ENCODE measurements at regions not wholly inside any gene's neighbourhood (a gene's known extent, or its start where the extent isn't known, plus 50 kb on each side); places are given as distances from the start of the nearest gene placed in this dataset.
"Not testable (repeated sequence)": the region's sequence is repeated elsewhere in the genome, so short reads cannot be mapped to it uniquely, and the experiment has no call there.

DNA sequence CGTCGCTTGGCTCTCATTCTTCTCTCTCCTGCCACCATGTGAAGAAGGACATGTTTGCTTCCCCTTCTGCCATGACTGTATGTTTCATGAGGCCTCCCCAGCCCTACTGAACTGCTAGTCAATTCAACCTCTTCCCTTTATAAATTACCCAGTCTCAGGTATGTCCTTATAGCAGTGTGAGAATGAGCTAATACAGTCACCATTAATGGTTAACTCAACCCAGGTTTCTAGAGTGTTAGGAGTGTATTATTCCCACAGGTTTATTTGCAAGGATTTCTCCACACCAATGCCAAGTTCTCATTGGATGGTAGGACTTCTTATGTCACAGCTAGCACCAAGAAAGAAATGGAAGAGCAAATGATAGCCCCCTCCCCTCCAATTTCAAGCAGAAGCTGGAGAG is 71.9 kb downstream of the DYNAP start:
- DNase-seq (ENCODE audit: low read depth in 2 of 2): no peak

- DNase-seq (ENCODE audit: low read depth in 2 of 2): not testable (repeated sequence)
Measured at GRCh38 chr18:54669701-54670100, 78.7 kb downstream of the DYNAP start.

- DNase-seq (ENCODE audit: low read depth in 2 of 2): peak; percentile 48 to 50
Measured at GRCh38 chr18:54671291-54671881, 80.3 kb downstream of the DYNAP start.

GRCh38 chr18:54672109-54672508 is 81.1 kb downstream of the DYNAP start:
- no peak for DNase-seq (ENCODE audit: low read depth in 2 of 2)

DNA sequence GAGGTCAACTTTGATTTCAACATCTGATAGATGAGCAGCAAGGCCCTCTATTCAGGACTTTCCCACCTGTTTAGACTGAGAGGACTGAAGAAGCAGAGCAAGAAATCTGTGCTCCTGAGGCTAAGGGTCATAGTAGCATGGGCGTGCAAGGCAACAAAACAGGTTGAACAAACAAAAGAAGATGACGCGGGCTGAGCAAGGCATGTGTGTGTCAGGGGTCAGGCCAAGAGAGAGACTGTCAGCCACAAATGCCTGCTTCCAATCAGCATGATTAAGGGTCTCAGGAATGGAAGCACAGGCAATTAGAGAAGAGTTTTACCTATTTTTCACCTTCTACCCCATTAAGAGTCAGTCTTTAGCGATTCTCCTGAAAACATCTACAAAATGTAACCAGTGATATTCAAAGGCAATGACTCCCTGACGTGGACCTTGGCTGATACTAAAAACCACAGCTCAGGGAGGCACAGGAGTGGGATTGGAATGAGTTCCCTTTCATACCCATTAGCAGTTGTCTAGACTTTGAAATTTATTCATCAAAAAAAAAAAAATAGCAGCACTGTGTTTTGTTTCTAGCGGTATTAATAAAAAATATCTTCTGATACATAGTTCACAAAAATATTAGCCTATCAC is 81.9 kb downstream of the DYNAP start:
- DNase-seq (ENCODE audit: low read depth in 2 of 2): no peak

- DNase-seq (ENCODE audit: low read depth in 2 of 2): no peak
Measured at GRCh38 chr18:54673936-54674335, 82.9 kb downstream of the DYNAP start.

DNA sequence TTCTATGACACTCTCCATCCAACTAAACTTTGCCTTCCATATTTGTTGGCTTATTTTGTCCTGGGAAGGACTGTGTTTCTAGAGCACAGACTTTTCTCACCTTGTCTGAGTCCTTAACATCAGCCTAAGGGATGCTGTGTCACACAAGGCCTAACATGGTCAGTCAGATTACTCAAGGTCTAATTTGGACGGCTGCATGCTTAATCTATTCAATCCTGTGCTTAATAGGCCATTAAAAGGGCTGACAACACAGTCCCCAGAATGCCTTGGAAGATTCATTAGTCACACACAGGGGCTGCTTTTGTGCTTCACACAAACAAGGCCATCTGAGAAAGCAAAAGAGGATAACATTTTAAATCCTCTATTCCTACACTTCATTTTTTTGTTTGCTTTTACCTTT is 84.0 kb downstream of the DYNAP start:
- DNase-seq (ENCODE audit: low read depth in 2 of 2): no peak

GRCh38 chr18:54679318-54680149 is 88.5 kb downstream of the DYNAP start:
- DNase-seq (ENCODE audit: low read depth in 2 of 2): peak; percentile 73 to 75

DNA sequence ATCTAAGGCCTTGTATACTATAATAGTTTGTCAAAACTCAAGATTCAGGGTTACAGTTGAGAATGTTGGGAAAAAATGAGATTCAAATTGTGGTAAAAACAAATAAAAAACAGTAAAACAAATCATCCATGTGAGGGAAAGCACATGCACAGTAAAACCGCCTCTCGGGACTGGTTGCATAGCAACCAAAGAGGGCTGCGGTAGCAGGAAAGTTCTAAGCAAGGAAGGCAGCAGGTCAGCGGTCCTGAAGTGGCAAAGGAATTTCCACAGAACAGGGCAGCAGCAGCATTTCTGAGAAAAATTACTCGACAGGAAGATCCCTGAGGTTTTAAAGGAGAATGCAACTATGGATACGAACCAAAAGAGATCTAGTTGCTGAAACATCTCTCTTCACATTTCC is 93.7 kb downstream of the DYNAP start:
- peak in 1 of 2 donors; percentile 21 for DNase-seq (ENCODE audit: low read depth in 2 of 2)

- no peak for DNase-seq (ENCODE audit: low read depth in 2 of 2)
Measured at GRCh38 chr18:54689319-54689718, 98.3 kb downstream of the DYNAP start.

GRCh38 chr18:54690198-54690597 is 99.2 kb downstream of the DYNAP start:
- DNase-seq (ENCODE audit: low read depth in 2 of 2): peak in 1 of 2 donors; percentile 64

DNA sequence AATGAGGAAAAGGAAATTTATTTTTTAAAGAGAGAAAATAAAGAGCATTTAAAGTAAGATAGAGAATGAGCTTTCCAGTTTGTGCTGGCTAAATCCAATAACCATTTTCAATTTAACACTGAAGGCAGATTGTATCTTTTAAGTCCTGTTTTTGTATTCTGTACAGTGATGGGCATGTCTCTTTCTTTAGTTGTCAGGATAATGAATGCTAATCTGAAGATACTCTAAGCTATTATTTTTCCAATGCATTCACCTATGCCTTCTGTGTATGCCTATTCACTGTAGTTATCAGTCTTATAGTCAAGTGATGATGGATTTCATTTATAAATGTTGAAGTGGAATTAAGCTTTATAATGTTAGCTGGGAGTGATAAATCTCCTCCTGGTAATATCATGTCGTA is 101.4 kb downstream of the DYNAP start:
- DNase-seq (ENCODE audit: low read depth in 2 of 2): no peak

DNA sequence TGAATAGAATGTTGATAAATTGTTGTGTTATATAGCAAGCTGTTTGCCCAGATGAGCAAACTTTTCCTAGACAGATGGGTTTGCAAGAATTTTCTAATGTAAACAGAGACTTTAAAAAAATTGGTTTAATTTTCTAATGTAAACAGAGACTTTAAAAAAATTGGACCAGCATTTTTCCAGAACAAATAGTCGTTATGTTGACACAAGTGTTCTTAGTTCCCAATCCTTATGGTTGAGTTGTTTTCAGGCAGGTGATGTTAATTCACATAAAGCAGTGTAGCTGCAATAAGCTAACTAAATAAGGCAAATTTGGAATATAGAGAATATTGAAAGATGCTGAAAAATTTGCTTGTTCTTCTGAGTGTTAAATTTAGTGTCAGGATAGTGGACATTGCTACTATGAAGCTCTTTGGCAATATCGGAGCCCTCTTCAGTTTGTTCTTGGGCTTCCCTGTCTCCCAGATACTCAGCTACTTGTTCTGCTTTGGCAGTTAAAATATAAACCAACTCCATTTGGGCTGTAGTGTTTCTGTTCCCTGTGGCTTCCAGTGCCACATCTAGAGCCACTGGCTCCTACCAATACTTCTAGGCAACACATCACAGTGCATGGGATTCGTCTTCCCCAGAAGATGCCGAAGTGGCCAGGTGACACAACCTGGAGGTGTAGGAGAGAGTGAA is 105.7 kb downstream of the DYNAP start:
- no peak for DNase-seq (ENCODE audit: low read depth in 2 of 2)

DNA sequence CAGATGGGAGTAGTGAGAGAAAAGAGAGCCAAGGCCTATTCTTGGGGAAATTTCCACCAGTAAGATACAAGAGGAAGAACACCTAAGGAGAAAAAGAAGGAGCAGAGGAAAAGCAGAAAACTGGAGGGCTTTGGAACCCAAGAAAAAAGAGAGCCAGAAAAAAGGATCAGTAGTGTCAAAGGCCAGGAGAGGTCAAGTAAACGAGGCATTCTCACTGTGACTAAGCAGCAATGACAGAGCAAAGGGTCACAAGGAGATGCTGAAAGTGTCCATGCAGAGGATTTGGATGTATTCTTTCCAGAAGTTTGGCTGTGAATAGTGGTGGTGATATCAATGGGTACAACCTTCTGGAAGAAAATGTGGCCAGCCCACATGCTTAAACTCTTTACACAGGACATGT is 109.5 kb downstream of the DYNAP start:
- DNase-seq (ENCODE audit: low read depth in 2 of 2): no peak

GRCh38 chr18:54702686-54703085 is 111.6 kb downstream of the DYNAP start:
- DNase-seq (ENCODE audit: low read depth in 2 of 2): no peak

DNA sequence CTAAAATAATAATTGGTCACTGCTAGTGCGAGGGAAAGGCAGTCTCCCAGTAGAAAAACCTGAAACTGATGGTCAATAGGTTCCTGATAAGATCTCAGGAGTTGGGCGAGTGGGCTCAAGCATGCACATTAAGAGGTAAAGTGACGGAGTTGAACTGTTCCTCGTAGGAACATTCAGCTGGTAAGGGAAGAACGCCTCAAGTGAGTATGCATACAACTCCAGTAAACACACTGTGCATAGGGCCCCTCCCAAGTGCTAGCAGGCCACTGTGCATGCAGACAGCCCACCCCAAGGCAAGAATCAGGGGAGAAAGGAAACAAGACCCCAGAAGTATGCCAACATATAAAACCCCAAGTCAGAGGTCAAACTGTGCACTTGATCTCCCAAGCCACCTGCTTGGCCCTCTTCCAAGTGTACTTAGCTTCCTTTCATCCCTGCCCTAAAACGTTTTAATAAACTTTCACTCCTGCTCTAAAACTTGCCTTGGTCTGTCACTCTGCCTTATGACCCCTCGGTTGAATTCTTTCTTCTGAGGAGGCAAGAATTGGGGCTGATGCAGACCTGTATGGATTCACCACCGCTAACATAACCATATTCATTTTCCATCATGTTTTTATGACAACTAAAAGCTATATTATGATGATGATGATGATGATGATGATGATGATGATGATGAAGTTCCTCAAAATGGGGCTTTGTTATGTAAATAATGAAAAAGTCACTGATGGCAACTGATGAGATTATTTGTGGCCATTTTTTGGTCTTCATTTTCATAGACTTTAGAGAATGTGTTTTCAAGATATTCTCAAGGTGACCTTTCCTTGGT is 118.0 kb upstream of the RAB27B start:
- no peak for DNase-seq (ENCODE audit: low read depth in 2 of 2)

DNA sequence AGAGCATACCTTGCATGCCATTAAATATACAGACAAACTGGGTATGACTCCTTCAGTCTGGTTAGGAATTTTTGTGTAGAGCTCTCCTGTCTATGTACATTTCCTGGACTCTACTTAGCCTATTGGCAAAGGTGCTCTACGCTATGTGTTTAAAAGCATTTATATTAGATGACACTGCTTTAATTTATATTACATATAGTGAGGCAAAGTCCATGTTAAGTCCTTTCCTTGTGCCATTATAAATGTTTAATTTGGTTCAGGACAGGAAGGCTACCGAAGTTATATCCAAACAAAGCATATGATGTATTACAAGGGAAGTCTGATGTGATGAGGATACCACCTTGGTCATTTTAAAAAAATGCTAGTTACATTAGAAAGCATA is 117.4 kb upstream of the RAB27B start:
- DNase-seq (ENCODE audit: low read depth in 2 of 2): no peak

DNA sequence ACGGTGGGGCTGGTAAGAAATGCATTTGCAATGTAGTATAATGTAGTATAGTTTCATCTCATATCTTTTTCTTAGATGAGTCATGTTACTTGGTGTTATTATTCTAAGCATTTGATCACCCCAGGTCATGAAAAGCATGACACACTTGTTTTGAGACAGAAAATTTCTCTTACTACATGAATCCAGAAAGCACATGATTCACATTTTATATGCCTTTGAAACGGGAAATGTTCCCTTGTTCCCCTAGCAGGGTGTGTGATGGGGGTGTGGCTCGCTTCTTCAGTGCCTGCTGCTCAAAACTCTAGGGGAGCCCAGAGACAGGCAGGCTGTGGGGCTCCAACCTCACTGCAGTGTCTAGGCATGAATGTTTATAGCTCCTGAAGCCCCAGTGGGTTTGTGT is 116.0 kb upstream of the RAB27B start:
- DNase-seq (ENCODE audit: low read depth in 2 of 2): peak in 1 of 2 donors; percentile 49

GRCh38 chr18:54712758-54713157 is 115.5 kb upstream of the RAB27B start:
- no peak for DNase-seq (ENCODE audit: low read depth in 2 of 2)

GRCh38 chr18:54713386-54713785 is 114.9 kb upstream of the RAB27B start:
- no peak for DNase-seq (ENCODE audit: low read depth in 2 of 2)

- DNase-seq (ENCODE audit: low read depth in 2 of 2): no peak
Measured at GRCh38 chr18:54714851-54715250, 113.4 kb upstream of the RAB27B start.

Data from lung microvascular endothelial cell (primary cell).